ENCODE measurements at regions not wholly inside any gene's neighbourhood (a gene's known extent, or its start where the extent isn't known, plus 50 kb on each side); places are given as distances from the start of the nearest gene placed in this dataset.
"Not testable (repeated sequence)": the region's sequence is repeated elsewhere in the genome, so short reads cannot be mapped to it uniquely, and the experiment has no call there.

DNA sequence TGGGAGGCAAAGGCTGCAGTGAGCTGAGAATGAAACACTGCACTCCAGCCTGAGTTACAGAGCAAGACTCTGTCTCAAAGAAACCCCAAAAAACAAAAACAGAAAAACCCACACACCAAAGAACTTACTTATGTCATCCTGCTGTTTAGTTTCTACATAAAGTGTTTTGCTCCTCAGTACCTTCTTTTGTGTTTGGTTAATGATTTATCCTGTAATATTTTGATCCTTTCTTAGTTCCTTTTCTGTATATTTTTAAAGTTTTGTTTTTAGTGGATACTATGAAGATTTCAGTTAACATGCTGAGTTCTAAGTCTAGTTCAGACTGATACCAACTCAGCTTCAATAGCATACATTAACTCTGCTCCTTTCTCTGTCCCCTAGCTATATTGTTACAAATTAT, 149.8 kb upstream of the PTPN20 start:
- not testable (repeated sequence) for H3K4me1 Mint-ChIP-seq (ENCODE audit: low read depth)

DNA sequence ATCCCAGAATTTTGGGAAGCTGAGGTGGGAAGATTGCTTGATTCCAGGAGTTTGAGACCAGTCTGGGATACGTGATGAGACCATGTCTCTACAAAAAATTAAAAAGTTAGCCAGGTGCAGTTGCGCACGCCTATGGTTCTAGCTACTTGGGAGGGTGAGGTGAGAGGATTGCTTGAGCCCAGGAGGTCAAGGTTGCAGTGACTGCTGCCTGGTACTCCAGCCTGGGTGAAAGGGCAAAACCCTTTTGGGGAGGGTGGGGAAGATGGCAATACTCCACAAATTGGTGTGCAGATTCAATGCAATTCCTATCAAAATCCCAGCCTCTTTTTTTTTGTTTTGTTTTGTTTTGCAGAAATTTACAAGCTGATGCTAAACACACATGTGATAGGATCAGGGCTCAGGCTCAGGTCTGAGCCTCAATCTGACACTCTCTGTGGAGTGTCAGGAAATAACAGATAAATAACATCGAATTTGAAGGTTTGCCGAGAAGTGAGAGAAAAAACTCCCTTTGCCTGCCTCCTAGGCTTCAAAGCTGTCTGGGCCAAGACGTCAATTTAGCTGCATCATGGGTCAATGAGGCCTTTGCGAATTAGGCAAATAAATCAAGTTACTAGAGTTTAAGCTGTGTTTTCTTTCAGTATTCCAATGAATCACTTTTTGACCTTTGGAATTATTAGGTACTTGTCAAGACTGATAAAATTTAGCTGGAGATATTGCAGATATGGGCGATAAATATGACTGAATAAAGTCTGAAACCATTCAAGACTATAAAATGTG, 142.5 kb upstream of the PTPN20 start:
- H3K27ac Mint-ChIP-seq; H3K4me3 Mint-ChIP-seq; H3K27me3 Mint-ChIP-seq (ENCODE audit: low read depth); DNase-seq; H3K36me3 Mint-ChIP-seq (ENCODE audit: low read depth); POLR2A ChIA-PET; ATAC-seq; H3K9me3 Mint-ChIP-seq (ENCODE audit: insufficient read depth); H3K4me1 Mint-ChIP-seq (ENCODE audit: low read depth); CTCF ChIA-PET: not testable (repeated sequence)

More for the DNA sequence above, 149.8 kb upstream of the PTPN20 start:
- H3K27ac Mint-ChIP-seq; H3K9me3 Mint-ChIP-seq (ENCODE audit: insufficient read depth); CTCF ChIA-PET; ATAC-seq; DNase-seq; POLR2A ChIA-PET; H3K27me3 Mint-ChIP-seq (ENCODE audit: low read depth); H3K4me3 Mint-ChIP-seq; H3K36me3 Mint-ChIP-seq (ENCODE audit: low read depth): not testable (repeated sequence)

DNA sequence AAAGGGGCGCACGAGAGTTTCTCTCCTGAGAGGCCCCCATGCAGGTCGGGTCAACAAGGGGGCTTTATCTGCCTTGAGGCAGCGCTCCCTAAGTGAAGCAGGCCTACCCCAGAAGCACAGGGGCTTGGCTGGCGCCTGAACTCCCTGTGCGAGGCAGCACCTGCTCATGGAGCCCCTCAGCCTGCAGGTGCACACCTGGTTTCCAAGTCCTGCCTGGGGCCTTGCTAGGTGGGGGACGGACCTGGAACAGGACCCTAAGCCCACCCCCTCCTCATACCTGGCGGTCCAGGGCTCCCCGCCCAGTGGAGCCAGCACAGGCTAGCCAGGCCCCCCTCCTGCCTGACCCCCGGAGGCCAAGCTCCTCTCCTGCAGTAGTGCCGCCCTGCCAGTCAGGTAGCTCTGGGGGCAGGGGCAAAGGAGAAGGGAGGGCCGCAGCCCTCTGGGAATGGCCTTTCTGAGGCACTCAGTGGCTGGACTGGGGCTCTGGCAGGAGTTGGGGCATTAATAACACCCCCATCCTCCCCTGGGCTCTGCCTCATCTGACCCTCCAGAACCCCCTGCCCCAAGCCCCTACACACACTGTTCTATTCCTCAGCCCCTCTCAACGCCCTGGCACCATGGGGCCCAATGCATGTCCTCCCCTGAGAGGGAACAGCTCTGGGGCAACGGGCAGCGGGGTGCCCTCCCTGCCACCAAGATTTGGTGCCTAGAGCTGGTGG, 137.9 kb upstream of the PTPN20 start:
- H3K27ac Mint-ChIP-seq; DNase-seq; H3K4me1 Mint-ChIP-seq (ENCODE audit: low read depth); H3K4me3 Mint-ChIP-seq; H3K27me3 Mint-ChIP-seq (ENCODE audit: low read depth); H3K9me3 Mint-ChIP-seq (ENCODE audit: insufficient read depth); POLR2A ChIA-PET; CTCF ChIA-PET; ATAC-seq; H3K36me3 Mint-ChIP-seq (ENCODE audit: low read depth): not testable (repeated sequence)

DNA sequence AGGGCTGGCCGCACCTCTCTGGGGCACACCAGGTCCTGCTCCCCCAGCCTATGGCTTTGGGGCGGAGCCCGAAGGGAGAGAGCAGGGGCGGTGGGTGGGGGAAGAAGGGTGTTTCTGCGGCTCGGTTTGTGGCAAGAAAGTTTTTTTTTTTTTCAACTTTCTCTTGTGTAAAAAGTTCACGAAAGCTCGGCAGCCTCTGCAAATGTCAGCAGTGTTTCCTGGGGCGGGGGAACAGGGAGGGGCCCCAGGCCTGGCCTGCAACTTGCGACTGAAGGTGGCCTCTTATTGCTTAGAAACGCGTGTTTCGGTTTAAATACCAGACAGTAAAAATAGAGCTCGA, 137.4 kb upstream of the PTPN20 start:
- H3K36me3 Mint-ChIP-seq (ENCODE audit: low read depth); CTCF ChIA-PET; H3K27ac Mint-ChIP-seq; H3K4me1 Mint-ChIP-seq (ENCODE audit: low read depth); DNase-seq; H3K27me3 Mint-ChIP-seq (ENCODE audit: low read depth); POLR2A ChIA-PET; H3K4me3 Mint-ChIP-seq; H3K9me3 Mint-ChIP-seq (ENCODE audit: insufficient read depth); ATAC-seq: not testable (repeated sequence)

DNA sequence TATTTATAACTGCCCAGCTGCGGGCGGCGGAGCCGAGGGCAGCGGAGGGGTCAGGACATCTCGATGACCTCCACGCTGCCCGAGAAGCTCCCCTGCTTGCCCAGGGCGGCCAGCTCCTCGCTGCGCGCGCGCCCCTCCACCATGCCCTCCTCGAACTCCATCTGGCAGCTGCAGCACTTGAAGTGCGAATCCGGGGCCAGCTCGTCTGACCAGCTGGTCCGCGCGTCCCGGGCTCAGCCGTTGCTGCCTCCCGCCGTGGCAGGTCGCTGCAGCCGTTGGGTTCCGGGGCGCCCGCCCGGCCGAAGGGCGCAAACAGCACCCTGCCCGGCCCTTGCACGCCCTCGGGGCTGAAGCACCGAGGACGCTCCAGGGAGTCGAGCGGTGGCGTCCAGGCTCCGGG, 136.9 kb upstream of the PTPN20 start:
- H3K27ac Mint-ChIP-seq; DNase-seq; H3K9me3 Mint-ChIP-seq (ENCODE audit: insufficient read depth); H3K36me3 Mint-ChIP-seq (ENCODE audit: low read depth); H3K4me3 Mint-ChIP-seq; H3K4me1 Mint-ChIP-seq (ENCODE audit: low read depth); H3K27me3 Mint-ChIP-seq (ENCODE audit: low read depth); POLR2A ChIA-PET; ATAC-seq; CTCF ChIA-PET: not testable (repeated sequence)

DNA sequence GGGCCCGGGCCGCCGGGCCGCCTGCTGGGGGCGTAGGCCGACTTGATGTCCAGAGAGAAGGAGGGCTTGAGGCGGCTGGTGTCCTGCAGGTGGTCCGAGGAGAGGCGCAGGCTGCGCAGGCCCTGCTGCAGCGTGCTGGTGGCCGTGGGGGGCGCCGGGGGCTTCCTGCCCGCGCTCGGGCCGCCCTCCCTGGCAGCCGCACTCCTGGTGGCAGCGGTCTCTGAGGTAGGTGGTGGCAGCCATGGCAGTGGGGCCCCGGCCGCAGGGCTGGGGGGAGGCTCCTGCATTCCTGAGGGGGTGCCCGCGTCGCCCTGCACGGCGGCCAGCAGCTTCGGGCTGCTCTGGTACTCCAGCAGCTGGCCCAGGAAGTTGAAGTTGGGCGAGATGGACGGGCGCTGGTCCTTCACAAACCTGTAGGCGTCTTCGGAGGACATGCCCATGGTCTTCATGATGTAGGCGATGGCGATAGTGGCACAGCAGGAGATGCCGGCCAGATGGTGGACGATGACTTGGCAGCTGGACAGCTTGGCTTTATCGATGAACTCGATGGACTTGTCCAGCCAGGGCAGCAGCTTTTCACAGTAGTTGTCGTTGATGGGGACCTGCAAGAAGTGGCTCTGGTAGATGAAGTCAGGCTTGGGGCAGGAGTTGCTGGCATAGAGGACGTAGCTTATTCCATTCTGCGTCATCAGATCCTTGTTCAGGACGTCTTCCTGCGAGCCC, 136.1 kb upstream of the PTPN20 start:
- POLR2A ChIA-PET; H3K9me3 Mint-ChIP-seq (ENCODE audit: insufficient read depth); H3K27me3 Mint-ChIP-seq (ENCODE audit: low read depth); DNase-seq; H3K4me3 Mint-ChIP-seq; H3K27ac Mint-ChIP-seq; H3K4me1 Mint-ChIP-seq (ENCODE audit: low read depth); H3K36me3 Mint-ChIP-seq (ENCODE audit: low read depth); CTCF ChIA-PET; ATAC-seq: not testable (repeated sequence)

DNA sequence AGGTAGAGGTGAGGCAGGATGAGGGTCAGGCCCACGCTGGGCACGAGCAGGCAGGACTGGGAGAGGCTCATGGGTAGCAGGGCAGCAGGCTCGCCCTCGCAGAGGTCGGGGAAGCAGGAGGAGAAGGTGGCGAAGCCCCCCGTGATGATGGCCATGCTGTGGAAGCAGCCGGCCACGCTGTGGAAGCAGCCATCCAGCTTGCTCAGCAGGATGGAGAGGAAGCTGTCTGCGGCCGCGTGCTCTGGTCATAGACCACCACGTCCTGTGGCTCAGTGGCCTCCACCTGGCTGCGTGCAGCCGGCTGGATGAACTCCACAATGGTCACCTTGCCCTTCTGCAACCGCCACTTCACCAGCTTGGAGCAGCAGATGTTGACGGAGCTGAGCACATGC, 135.6 kb upstream of the PTPN20 start:
- H3K27me3 Mint-ChIP-seq (ENCODE audit: low read depth); H3K27ac Mint-ChIP-seq; POLR2A ChIA-PET; ATAC-seq; H3K36me3 Mint-ChIP-seq (ENCODE audit: low read depth); H3K4me3 Mint-ChIP-seq; CTCF ChIA-PET; H3K9me3 Mint-ChIP-seq (ENCODE audit: insufficient read depth); DNase-seq; H3K4me1 Mint-ChIP-seq (ENCODE audit: low read depth): not testable (repeated sequence)

DNA sequence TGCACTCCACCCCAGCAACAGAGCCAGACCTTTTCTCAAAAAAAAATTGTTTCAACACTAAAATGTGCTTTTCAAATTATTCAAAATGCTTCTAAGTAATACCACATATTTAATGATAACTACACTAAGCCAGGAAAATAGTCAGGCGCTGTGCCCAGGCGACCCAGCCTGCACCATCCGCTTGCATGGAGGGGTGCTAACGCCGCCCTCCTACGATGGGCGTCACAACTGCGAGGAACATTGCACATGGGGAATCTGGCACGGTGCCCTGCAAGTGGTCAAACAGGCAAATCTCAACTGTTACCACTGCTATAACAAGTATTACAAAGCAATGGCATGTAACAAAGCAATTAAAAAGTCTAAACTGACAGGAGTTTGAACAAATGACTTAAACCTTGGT, 131.7 kb upstream of the PTPN20 start:
- H3K36me3 Mint-ChIP-seq (ENCODE audit: low read depth); H3K4me1 Mint-ChIP-seq (ENCODE audit: low read depth); DNase-seq; H3K4me3 Mint-ChIP-seq; H3K9me3 Mint-ChIP-seq (ENCODE audit: insufficient read depth); H3K27ac Mint-ChIP-seq; ATAC-seq; POLR2A ChIA-PET; CTCF ChIA-PET: not testable (repeated sequence)
- H3K27me3 Mint-ChIP-seq (ENCODE audit: low read depth): peaks cover 17% of the 10 kb centered on the region

DNA sequence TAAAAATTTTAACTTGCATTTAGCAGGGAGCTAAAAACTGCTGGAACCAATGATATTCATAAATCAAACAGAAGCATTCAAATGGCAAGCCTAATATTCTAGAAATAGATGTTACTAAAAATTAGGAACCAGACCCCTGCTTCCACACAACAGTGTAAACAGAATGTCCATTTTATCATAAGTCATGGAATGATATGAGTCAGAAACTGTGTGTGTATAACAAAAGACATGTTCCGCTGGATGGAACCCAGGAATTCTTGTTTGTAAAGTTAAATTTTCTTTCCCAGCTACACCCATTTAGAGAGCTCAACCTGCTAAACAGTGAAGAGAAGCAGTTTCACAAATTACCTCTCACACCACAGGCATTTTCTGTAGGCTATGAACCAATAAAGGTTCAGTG, 131.1 kb upstream of the PTPN20 start:
- CTCF ChIA-PET; ATAC-seq; H3K9me3 Mint-ChIP-seq (ENCODE audit: insufficient read depth); H3K4me1 Mint-ChIP-seq (ENCODE audit: low read depth); H3K36me3 Mint-ChIP-seq (ENCODE audit: low read depth); H3K27ac Mint-ChIP-seq; DNase-seq; H3K4me3 Mint-ChIP-seq; POLR2A ChIA-PET: not testable (repeated sequence)
- H3K27me3 Mint-ChIP-seq (ENCODE audit: low read depth): peaks cover 19% of the 10 kb centered on the region

DNA sequence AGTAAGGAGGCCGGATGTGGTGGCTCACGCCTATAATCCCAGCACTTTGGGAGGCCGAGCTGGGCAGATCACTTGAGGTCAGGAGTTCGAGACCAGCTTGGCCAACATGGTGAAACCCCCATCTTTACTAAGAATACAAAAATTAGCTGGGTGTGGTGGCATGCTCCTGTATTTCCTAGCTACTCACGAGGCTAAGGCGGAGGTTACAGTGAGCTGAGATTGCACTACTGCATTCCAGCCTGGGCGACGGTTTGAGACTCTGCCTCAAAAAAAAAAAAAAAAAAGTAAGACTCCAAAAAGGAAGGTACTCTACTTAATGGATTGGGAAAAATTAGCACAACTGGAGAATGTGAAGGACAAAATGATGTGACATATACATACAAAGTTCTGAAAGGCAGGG, 130.2 kb upstream of the PTPN20 start:
- H3K4me3 Mint-ChIP-seq; CTCF ChIA-PET; DNase-seq; H3K36me3 Mint-ChIP-seq (ENCODE audit: low read depth); H3K4me1 Mint-ChIP-seq (ENCODE audit: low read depth); POLR2A ChIA-PET; H3K9me3 Mint-ChIP-seq (ENCODE audit: insufficient read depth); H3K27ac Mint-ChIP-seq; ATAC-seq: not testable (repeated sequence)
- peaks cover 19% of the 10 kb centered on the region for H3K27me3 Mint-ChIP-seq (ENCODE audit: low read depth)

DNA sequence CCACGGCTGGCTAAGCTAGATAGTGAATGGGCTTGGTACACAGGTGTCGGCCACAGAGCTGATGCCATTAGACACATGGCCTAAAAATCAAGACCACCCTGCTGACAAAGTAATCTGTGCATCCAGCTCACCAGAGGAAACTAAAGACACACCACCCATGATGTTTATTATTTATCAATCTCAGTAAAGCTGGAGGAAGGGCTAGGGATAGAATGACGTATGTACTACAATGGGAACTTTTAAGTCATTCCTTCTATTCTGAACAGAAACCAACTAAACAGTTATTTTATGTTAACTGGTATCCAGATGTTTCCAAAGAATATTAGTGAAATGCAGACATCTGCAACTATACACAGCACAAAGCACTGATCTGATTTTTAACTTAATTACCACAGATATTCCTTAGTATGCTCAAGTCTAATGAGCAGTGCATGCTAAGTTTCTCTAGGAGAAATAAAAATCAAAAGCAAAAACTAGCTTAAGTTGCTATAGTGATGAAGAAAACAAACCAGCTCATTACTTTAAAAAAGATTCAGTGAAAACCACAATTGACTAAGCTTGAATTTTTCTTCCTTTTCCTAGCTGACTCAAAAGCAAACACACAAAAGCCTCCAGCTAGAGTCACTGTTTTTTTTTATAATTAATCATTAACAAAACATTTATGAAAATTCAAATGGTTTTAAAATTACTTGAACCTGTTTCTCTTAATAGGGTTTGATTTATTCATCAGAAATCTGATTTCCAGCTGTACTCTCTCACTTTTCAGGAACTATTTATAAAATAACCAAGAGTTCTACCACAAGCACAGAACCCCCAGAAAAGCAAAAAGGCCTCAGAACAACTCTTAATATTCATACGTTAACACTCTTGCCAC, 129.0 kb upstream of the PTPN20 start:
- POLR2A ChIA-PET; H3K4me3 Mint-ChIP-seq; DNase-seq; H3K4me1 Mint-ChIP-seq (ENCODE audit: low read depth); ATAC-seq; CTCF ChIA-PET; H3K9me3 Mint-ChIP-seq (ENCODE audit: insufficient read depth); H3K36me3 Mint-ChIP-seq (ENCODE audit: low read depth); H3K27ac Mint-ChIP-seq: not testable (repeated sequence)
- H3K27me3 Mint-ChIP-seq (ENCODE audit: low read depth): peaks cover 19% of the 10 kb centered on the region

DNA sequence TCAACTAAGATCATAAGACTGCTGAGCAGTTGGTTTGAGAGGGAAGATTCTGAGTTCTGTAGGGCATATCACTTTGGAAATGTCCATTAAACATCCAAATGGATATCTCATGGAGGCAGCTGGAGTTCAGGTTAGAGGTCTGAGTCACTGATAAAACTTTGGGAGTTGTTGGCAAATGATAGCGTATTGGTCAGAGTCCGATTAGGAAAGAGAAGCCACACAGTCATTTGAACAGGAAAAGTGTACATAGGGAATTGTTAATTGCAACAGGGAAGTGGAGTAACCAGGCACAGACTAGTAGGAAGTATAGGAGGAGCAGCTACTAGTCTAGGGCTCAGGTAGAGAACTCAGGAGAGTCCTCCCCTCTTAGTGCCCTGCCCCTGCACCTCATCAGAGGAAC, 126.6 kb upstream of the PTPN20 start:
- POLR2A ChIA-PET; H3K27ac Mint-ChIP-seq; H3K9me3 Mint-ChIP-seq (ENCODE audit: insufficient read depth); H3K4me3 Mint-ChIP-seq; H3K4me1 Mint-ChIP-seq (ENCODE audit: low read depth); CTCF ChIA-PET; H3K36me3 Mint-ChIP-seq (ENCODE audit: low read depth); DNase-seq; ATAC-seq: not testable (repeated sequence)
- H3K27me3 Mint-ChIP-seq (ENCODE audit: low read depth): peaks cover 17% of the 10 kb centered on the region

Data from activated CD8-positive, alpha-beta T cell treated with anti-CD3 and anti-CD28 coated beads, Interleukin-2, amount 10 ng/mL, durations not matched to agents 7 days and 5 days (primary cell).